ENCODE measurements at regions not wholly inside any gene's neighbourhood (a gene's known extent, or its start where the extent isn't known, plus 50 kb on each side); places are given as distances from the start of the nearest gene placed in this dataset.

DNA sequence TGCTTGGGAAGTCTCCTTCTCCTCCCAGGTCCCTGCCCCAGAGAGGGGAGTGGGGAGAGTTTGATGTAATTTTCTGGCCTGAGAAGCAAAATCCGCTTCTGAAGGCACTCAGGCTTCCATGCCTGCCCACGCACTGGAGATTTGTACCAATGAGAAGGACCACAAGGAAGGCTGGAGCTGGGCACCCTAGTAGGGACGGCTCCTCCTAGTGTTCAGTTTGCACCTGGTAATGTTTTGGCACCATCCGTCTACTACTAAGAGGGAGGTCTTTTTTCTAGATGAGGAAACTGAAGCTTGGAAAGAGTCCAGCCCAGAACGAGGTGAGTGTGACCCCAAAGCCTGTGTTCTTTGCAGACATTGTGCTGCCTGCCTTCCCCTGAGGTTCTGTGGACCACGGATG is 83.6 kb upstream of the NLRP1 start:
- peak; percentile 37 for TF ChIP-seq CTCF (IDR thresholded peaks at IDR 0.05)
- no peak for TF ChIP-seq EZH2 (IDR thresholded peaks at IDR 0.05)
- no peak for TF ChIP-seq EZH2phosphoT487 (IDR thresholded peaks at IDR 0.05)
